ENCODE measurements at regions not wholly inside any gene's neighbourhood (a gene's known extent, or its start where the extent isn't known, plus 50 kb on each side); places are given as distances from the start of the nearest gene placed in this dataset.

DNA sequence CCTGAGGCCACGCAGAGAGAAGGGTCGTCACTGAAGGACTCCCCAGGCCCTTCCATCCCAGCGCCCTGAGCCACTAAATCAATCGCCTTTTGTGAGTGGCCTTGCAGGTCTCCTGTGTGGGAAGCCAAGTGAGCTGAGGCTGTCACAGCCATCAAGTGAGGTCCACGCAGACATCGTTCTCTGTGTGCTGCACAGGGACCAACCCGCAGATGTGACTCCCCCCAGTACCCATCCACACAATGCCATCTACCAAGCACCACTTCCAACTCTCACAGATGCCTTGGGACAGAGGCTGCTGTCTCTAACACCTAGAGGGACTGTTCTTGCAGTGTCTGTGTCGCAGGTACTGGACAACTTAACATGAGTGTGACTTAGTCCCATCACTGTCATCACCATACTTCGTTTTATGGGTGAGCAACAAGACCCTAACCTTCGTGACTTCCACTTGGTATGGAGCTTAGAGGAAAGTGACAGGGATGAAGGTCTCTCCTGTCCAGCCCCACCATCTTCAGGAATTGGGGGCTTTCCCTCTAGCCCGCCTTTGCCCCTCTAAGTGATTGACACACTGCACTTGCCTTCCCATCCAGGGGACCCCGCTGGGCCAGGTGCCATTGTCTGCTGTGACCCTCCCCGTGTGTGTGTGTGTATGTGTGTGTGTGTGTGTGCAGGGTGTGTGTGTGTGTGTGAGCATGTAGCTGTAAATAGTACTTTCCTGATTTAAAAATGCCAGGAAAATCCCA, 51.4 kb upstream of the TMEM72 start:
- no peaks in the 10 kb centered on the region for H3K9me3 Mint-ChIP-seq
- peaks cover 22% of the 10 kb centered on the region for H3K27me3 Mint-ChIP-seq
- H3K36me3 Mint-ChIP-seq = no peaks in the 10 kb centered on the region
- H3K4me1 Mint-ChIP-seq = peaks cover 14% of the 10 kb centered on the region
- H3K4me3 Mint-ChIP-seq = no peak overlapping the region
- no peak overlapping the region for H3K27ac Mint-ChIP-seq
- no peak for DNase-seq

DNA sequence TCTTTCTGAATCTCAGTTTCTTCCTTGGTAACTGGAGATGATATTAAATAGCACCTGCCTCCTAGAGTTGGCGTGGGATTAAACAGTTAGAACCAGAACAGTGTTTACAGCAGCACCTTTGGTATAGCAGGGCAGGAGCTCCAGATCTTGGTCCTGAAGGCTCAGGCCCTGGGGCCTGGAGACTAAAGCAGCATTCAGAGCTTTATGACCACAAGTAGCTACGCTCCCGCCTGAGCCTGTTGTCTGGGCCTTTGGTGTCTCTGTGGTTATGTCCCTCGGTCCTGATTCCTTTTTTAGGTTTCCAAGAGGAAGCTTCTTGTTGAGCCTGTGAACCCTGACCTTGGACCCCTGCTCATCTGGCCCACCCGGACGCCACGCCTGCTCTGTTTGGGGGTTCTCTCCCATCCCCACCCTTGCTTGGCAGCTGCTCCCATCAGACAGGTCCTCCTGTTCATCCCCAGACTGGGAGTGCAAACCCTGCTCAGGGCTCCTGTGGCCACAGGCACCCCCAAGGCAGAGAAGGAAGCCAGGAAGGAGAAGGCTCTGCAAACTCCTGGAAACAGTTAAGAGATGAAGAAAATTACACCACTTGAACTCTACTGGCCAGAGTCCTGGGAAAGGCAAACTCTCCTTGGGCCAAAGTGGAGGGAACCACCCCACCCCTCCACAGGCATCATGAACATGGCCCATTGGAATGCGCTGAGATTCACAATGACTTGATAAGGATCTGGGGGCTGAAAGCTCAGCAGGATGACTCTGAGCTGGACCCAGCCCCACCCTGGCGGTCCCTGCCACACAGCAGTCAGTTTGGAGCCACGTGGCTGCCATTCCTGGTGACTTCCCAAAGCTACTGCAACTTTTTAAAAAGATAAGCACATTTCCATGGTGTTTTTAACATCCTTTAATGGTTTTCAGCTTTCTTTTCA, 50.1 kb upstream of the TMEM72 start:
- H3K9me3 Mint-ChIP-seq = no peaks in the 10 kb centered on the region
- peaks cover 16% of the 10 kb centered on the region for H3K4me1 Mint-ChIP-seq
- peaks cover 36% of the 10 kb centered on the region for H3K27me3 Mint-ChIP-seq
- H3K27ac Mint-ChIP-seq = no peak overlapping the region
- DNase-seq = no peak
- no peaks in the 10 kb centered on the region for H3K36me3 Mint-ChIP-seq
- no peak overlapping the region for H3K4me3 Mint-ChIP-seq

Measured in activated naive CD8-positive, alpha-beta T cell treated with anti-CD3 and anti-CD28 coated beads for 36 hours (primary cell).